Gastrocnemius medialis (tissue), 4 donors: ENCODE measurements at regions not wholly inside any gene's neighbourhood (a gene's known extent, or its start where the extent isn't known, plus 50 kb on each side); places are given as distances from the start of the nearest gene placed in this dataset.

Experiments used
- CTCF ChIP-seq, 5 experiments: fragments of 450-650 bp in 3 of 5; fragments of 200-600 bp in 2 of 5; sonication (generic) in 2 of 5; IDR thresholded peaks in 4 of 5; conservative IDR thresholded peaks in 1 of 5; 1 replicate in 4 of 5; 2 replicates in 1 of 5; pipeline ENCODE4 v1.5.1; 2016 to 2019; ENCODE audit warnings: antibody characterized with exemption in 5 of 5, mild to moderate bottlenecking in 3 of 5, moderate library complexity in 3 of 5
- POLR2A ChIP-seq, 2 donors: fragments of 450-650 bp; IDR thresholded peaks; one replicate each; pipeline ENCODE4 v1.6.1; 2017; ENCODE audit warnings: antibody characterized with exemption in 2 of 2, mild to moderate bottlenecking in 2 of 2, moderate library complexity in 2 of 2

GRCh38 chr1:38454749-38455441, 404.7 kb downstream of the RRAGC start:
- TF ChIP-seq CTCF (IDR thresholded peaks at IDR 0.05 in 4 of 5, conservative IDR thresholded peaks at IDR 0.05 in 1 of 5), result no peak
- no peak for TF ChIP-seq POLR2A (IDR thresholded peaks at IDR 0.05)
